ENCODE measurements at regions not wholly inside any gene's neighbourhood (a gene's known extent, or its start where the extent isn't known, plus 50 kb on each side); places are given as distances from the start of the nearest gene placed in this dataset.

- no peak for TF ChIP-seq EZH2phosphoT487 (IDR thresholded peaks at IDR 0.05; ENCODE audit: borderline replicate concordance, low read length)
- no peak for TF ChIP-seq CTCF (IDR thresholded peaks at IDR 0.05; ENCODE audit: low read depth, low read length, poor library complexity, severe bottlenecking)
Observed at GRCh38 chr2:4732560-4732959, 959.6 kb upstream of the SOX11 start.
